ENCODE measurements at regions not wholly inside any gene's neighbourhood (a gene's known extent, or its start where the extent isn't known, plus 50 kb on each side); places are given as distances from the start of the nearest gene placed in this dataset.

GRCh38 chr4:115332078-115332477, 218.7 kb upstream of the NDST4 start:
- H3K27ac ChIP-seq (ENCODE audit: low read depth, low read length), result no peak overlapping the region
- H3K4me3 ChIP-seq (ENCODE audit: low read length), result no peak overlapping the region
- H3K27ac Mint-ChIP-seq, result no peak overlapping the region
- H3K9me3 ChIP-seq (ENCODE audit: control insufficient read depth, low read length), result no peaks in the 10 kb centered on the region
- H3K9me3 Mint-ChIP-seq, result no peaks in the 10 kb centered on the region
- no peaks in the 10 kb centered on the region for H3K4me1 ChIP-seq (ENCODE audit: control insufficient read depth, insufficient read depth, low read length)
- WGBS, 2 experiments (ENCODE audit: insufficient coverage in 1 of 2, insufficient read length in 1 of 2), result 89% methylated on average over 1 of the region's 1 CpG; no CpG with 5 or more reads in 1 of the 2 experiments
- no peak for DNase-seq
- no peaks in the 10 kb centered on the region for H3K27me3 ChIP-seq (ENCODE audit: control insufficient read depth, insufficient read depth, low read length, poor library complexity, severe bottlenecking)
- H3K36me3 ChIP-seq (ENCODE audit: control insufficient read depth, insufficient read depth, low read length), result no peaks in the 10 kb centered on the region
- no peak for TF ChIP-seq CTCF (conservative IDR thresholded peaks at IDR 0.05)
- H3K36me3 Mint-ChIP-seq (ENCODE audit: low read depth), result no peaks in the 10 kb centered on the region
- H3K4me3 Mint-ChIP-seq, result no peak overlapping the region
- H3K4me1 Mint-ChIP-seq, result no peaks in the 10 kb centered on the region
- H3K9ac ChIP-seq (ENCODE audit: extremely low read depth, low read length, poor library complexity, severe bottlenecking), result no peak overlapping the region
- no peaks in the 10 kb centered on the region for H3K27me3 Mint-ChIP-seq (ENCODE audit: insufficient read depth)

DNA sequence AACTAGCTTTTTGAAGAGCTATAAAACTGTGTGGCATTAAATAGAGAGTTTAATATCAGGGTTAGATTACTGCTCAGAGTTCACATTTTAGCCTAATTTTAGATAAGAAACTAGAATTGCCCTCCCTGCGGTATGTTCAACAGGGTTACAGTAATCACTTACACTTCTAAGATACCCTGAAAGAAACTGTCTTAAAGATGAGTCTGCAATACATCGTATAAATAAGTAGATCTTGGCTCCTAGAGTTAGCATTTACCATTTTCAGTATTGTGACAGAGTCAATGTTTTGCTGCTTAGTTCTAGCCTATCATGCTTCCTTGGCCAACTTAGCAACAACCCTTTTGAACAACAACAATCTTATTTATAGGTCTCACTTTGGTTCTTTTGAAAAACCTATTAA, 217.8 kb upstream of the NDST4 start:
- H3K9me3 Mint-ChIP-seq, result no peaks in the 10 kb centered on the region
- no peak for DNase-seq

GRCh38 chr4:115325836-115326235, 212.4 kb upstream of the NDST4 start:
- no peaks in the 10 kb centered on the region for H3K4me1 ChIP-seq (ENCODE audit: control insufficient read depth, insufficient read depth, low read length)
- no peaks in the 10 kb centered on the region for H3K9me3 ChIP-seq (ENCODE audit: control insufficient read depth, low read length)
- WGBS, 2 experiments (ENCODE audit: insufficient coverage in 1 of 2, insufficient read length in 1 of 2), result 80 to 83% methylated on average over 1 to 2 of the region's 2 CpGs
- no peak overlapping the region for H3K27ac ChIP-seq (ENCODE audit: low read depth, low read length)
- no peaks in the 10 kb centered on the region for H3K36me3 Mint-ChIP-seq (ENCODE audit: low read depth)
- no peaks in the 10 kb centered on the region for H3K4me1 Mint-ChIP-seq
- H3K4me3 ChIP-seq (ENCODE audit: low read length), result no peak overlapping the region
- no peaks in the 10 kb centered on the region for H3K9me3 Mint-ChIP-seq
- H3K36me3 ChIP-seq (ENCODE audit: control insufficient read depth, insufficient read depth, low read length), result no peaks in the 10 kb centered on the region
- H3K27me3 Mint-ChIP-seq (ENCODE audit: insufficient read depth), result no peaks in the 10 kb centered on the region
- no peak overlapping the region for H3K4me3 Mint-ChIP-seq
- no peak overlapping the region for H3K27ac Mint-ChIP-seq
- H3K27me3 ChIP-seq (ENCODE audit: control insufficient read depth, insufficient read depth, low read length, poor library complexity, severe bottlenecking), result no peaks in the 10 kb centered on the region
- no peak for TF ChIP-seq CTCF (conservative IDR thresholded peaks at IDR 0.05)
- no peak overlapping the region for H3K9ac ChIP-seq (ENCODE audit: extremely low read depth, low read length, poor library complexity, severe bottlenecking)
- DNase-seq, result no peak

More for the DNA sequence above, 217.8 kb upstream of the NDST4 start:
- TF ChIP-seq CTCF (conservative IDR thresholded peaks at IDR 0.05), result no peak
- Mint-ChIP-seq H3K4me3 (no peak overlapping the region), H3K27ac (no peak overlapping the region), H3K4me1 (no peaks in the 10 kb centered on the region), H3K27me3 (ENCODE audit: insufficient read depth) (no peaks in the 10 kb centered on the region), H3K36me3 (ENCODE audit: low read depth) (no peaks in the 10 kb centered on the region)
- H3K4me3 ChIP-seq (ENCODE audit: low read length), result no peak overlapping the region
- H3K36me3 ChIP-seq (ENCODE audit: control insufficient read depth, insufficient read depth, low read length), result no peaks in the 10 kb centered on the region
- 93 to 100% methylated on average over 2 of the region's 2 CpGs for WGBS, 2 experiments (ENCODE audit: insufficient coverage in 1 of 2, insufficient read length in 1 of 2)
- no peak overlapping the region for H3K27ac ChIP-seq (ENCODE audit: low read depth, low read length)
- H3K4me1 ChIP-seq (ENCODE audit: control insufficient read depth, insufficient read depth, low read length), result no peaks in the 10 kb centered on the region
- no peak overlapping the region for H3K9ac ChIP-seq (ENCODE audit: extremely low read depth, low read length, poor library complexity, severe bottlenecking)
- no peaks in the 10 kb centered on the region for H3K27me3 ChIP-seq (ENCODE audit: control insufficient read depth, insufficient read depth, low read length, poor library complexity, severe bottlenecking)
- no peaks in the 10 kb centered on the region for H3K9me3 ChIP-seq (ENCODE audit: control insufficient read depth, low read length)

Measured in endodermal cell (in vitro differentiated cells).